ENCODE measurements at regions not wholly inside any gene's neighbourhood (a gene's known extent, or its start where the extent isn't known, plus 50 kb on each side); places are given as distances from the start of the nearest gene placed in this dataset.

GRCh38 chr5:74415695-74416102 is 224.8 kb downstream of the ENC1 start (continued):
- TF ChIP-seq CTCF (conservative IDR thresholded peaks at IDR 0.05; ENCODE audit: low read depth in 2 of 2) (no peak), CREB1 (CRISPR knock-in tag; IDR thresholded peaks at IDR 0.05; ENCODE audit: low read depth) (no peak), EZH2phosphoT487 (IDR thresholded peaks at IDR 0.05; ENCODE audit: unreplicated experiment) (no peak), EZH2 (IDR thresholded peaks at IDR 0.05; ENCODE audit: low read depth, unreplicated experiment) (no peak)

- Histone ChIP-seq H3K27me3 (ENCODE audit: insufficient read depth) (no peaks in the 10 kb centered on the region), H3K4me1 (ENCODE audit: insufficient read depth) (peaks cover 10% of the 10 kb centered on the region; the same call in 1 of the 2 replicates), H3K79me2 (replicated peaks; ENCODE audit: insufficient read depth) (no peaks in the 10 kb centered on the region), H3K36me3 (ENCODE audit: insufficient read depth) (no peaks in the 10 kb centered on the region), H2AFZ (no peak overlapping the region), H3K27ac (ENCODE audit: low read depth) (no peak overlapping the region), H4K20me1 (replicated peaks; ENCODE audit: insufficient read depth) (no peaks in the 10 kb centered on the region), H3F3A (replicated peaks; ENCODE audit: low read depth) (no peaks in the 10 kb centered on the region), H3K4me3 (no peak overlapping the region), H3K4me2 (no peak overlapping the region), H3K9me2 (ENCODE audit: insufficient read depth) (0 out of 2 replicates have a peak, but pooled peaks cover 3% of the 10 kb centered on the region)
- Mint-ChIP-seq H3K27me3 (ENCODE audit: insufficient read depth, low read depth, poor library complexity) (peaks cover 2% of the 10 kb centered on the region), H3K9me3 (no peaks in the 10 kb centered on the region), H3K4me3 (no peak overlapping the region), H3K36me3 (ENCODE audit: low read depth) (no peaks in the 10 kb centered on the region), H3K27ac (no peak overlapping the region; the same call in 1 of the 2 replicates), H3K4me1 (peaks cover 14% of the 10 kb centered on the region)
- no peak for DNase-seq (ENCODE audit: low spot score)
- no peak for ATAC-seq
- no peak for TF ChIP-seq ZNF462 (CRISPR knock-in tag; IDR thresholded peaks at IDR 0.05)
- no peak for TF ChIP-seq CTCF (conservative IDR thresholded peaks at IDR 0.05; ENCODE audit: low read depth in 2 of 2)
- TF ChIP-seq REST (IDR thresholded peaks at IDR 0.05; ENCODE audit: unreplicated experiment) = no peak
- TF ChIP-seq ZNF114 (CRISPR knock-in tag; IDR thresholded peaks at IDR 0.05) = no peak
- no peak for TF ChIP-seq ZNF331 (CRISPR knock-in tag; IDR thresholded peaks at IDR 0.05; ENCODE audit: low read depth)
- no peak for TF ChIP-seq CREB1 (CRISPR knock-in tag; IDR thresholded peaks at IDR 0.05; ENCODE audit: low read depth)
- no peak for TF ChIP-seq STAT1 (IDR thresholded peaks at IDR 0.05; ENCODE audit: unreplicated experiment)
- TF ChIP-seq EZH2 (IDR thresholded peaks at IDR 0.05; ENCODE audit: low read depth, unreplicated experiment) = no peak
- TF ChIP-seq POLR2AphosphoS5 (IDR thresholded peaks at IDR 0.05; ENCODE audit: low read depth) = no peak
- no peak for TF ChIP-seq NANOG (IDR thresholded peaks at IDR 0.05; ENCODE audit: borderline replicate concordance)
- TF ChIP-seq JUNB (IDR thresholded peaks at IDR 0.05; ENCODE audit: unreplicated experiment) = no peak
Observed at GRCh38 chr5:74414228-74414627, 226.3 kb downstream of the ENC1 start.

Data from GM23338 (cell line).